ENCODE measurements at regions not wholly inside any gene's neighbourhood (a gene's known extent, or its start where the extent isn't known, plus 50 kb on each side); places are given as distances from the start of the nearest gene placed in this dataset.

- H3K4me1 ChIP-seq (ENCODE audit: low read length): no peaks in the 10 kb centered on the region
- H3K79me2 ChIP-seq (ENCODE audit: low read length): no peaks in the 10 kb centered on the region
- no peaks in the 10 kb centered on the region for H4K20me1 ChIP-seq (ENCODE audit: insufficient read depth, low read length)
- H3K9ac ChIP-seq (ENCODE audit: low read length): no peak overlapping the region
- H3K27me3 ChIP-seq (ENCODE audit: low read depth, low read length): no peaks in the 10 kb centered on the region
- no peaks in the 10 kb centered on the region for H3K36me3 ChIP-seq (replicated peaks; ENCODE audit: low read depth, low read length)
- no peaks in the 10 kb centered on the region for H3K9me3 ChIP-seq (ENCODE audit: insufficient read depth, low read length)
- H2AFZ ChIP-seq (ENCODE audit: low read depth, low read length): no peak overlapping the region
- TF ChIP-seq CTCF (IDR thresholded peaks at IDR 0.05; ENCODE audit: low read depth, low read length) (no peak), EZH2phosphoT487 (IDR thresholded peaks at IDR 0.05; ENCODE audit: low read depth) (no peak)
- no peak overlapping the region for H3K4me2 ChIP-seq (ENCODE audit: low read length)
- H3K27ac ChIP-seq (ENCODE audit: low read length): no peak overlapping the region
- H3K4me3 ChIP-seq (ENCODE audit: low read length): no peak overlapping the region
Measured at GRCh38 chr6:156509496-156509895, 267.7 kb upstream of the ARID1B start.

GRCh38 chr6:156508923-156509322, 268.3 kb upstream of the ARID1B start:
- Histone ChIP-seq H3K4me1 (ENCODE audit: low read length) (no peaks in the 10 kb centered on the region), H4K20me1 (ENCODE audit: insufficient read depth, low read length) (no peaks in the 10 kb centered on the region), H3K27me3 (ENCODE audit: low read depth, low read length) (no peaks in the 10 kb centered on the region), H3K4me3 (ENCODE audit: low read length) (no peak overlapping the region), H3K4me2 (ENCODE audit: low read length) (no peak overlapping the region), H2AFZ (ENCODE audit: low read depth, low read length) (no peak overlapping the region), H3K36me3 (replicated peaks; ENCODE audit: low read depth, low read length) (no peaks in the 10 kb centered on the region), H3K27ac (ENCODE audit: low read length) (no peak overlapping the region), H3K9ac (ENCODE audit: low read length) (no peak overlapping the region), H3K9me3 (ENCODE audit: insufficient read depth, low read length) (no peaks in the 10 kb centered on the region), H3K79me2 (ENCODE audit: low read length) (no peaks in the 10 kb centered on the region)
- TF ChIP-seq CTCF (IDR thresholded peaks at IDR 0.05; ENCODE audit: low read depth, low read length) (no peak), EZH2phosphoT487 (IDR thresholded peaks at IDR 0.05; ENCODE audit: low read depth) (no peak)

GRCh38 chr6:156508126-156508525, 269.1 kb upstream of the ARID1B start:
- no peaks in the 10 kb centered on the region for H3K27me3 ChIP-seq (ENCODE audit: low read depth, low read length)
- no peak for TF ChIP-seq CTCF (IDR thresholded peaks at IDR 0.05; ENCODE audit: low read depth, low read length)
- TF ChIP-seq EZH2phosphoT487 (IDR thresholded peaks at IDR 0.05; ENCODE audit: low read depth): no peak
- no peaks in the 10 kb centered on the region for H3K36me3 ChIP-seq (replicated peaks; ENCODE audit: low read depth, low read length)
- no peak overlapping the region for H2AFZ ChIP-seq (ENCODE audit: low read depth, low read length)
- H3K27ac ChIP-seq (ENCODE audit: low read length): no peak overlapping the region
- H3K4me1 ChIP-seq (ENCODE audit: low read length): no peaks in the 10 kb centered on the region
- no peak overlapping the region for H3K4me2 ChIP-seq (ENCODE audit: low read length)
- H3K4me3 ChIP-seq (ENCODE audit: low read length): no peak overlapping the region
- H3K9me3 ChIP-seq (ENCODE audit: insufficient read depth, low read length): no peaks in the 10 kb centered on the region
- no peaks in the 10 kb centered on the region for H4K20me1 ChIP-seq (ENCODE audit: insufficient read depth, low read length)
- H3K9ac ChIP-seq (ENCODE audit: low read length): no peak overlapping the region
- no peaks in the 10 kb centered on the region for H3K79me2 ChIP-seq (ENCODE audit: low read length)

GRCh38 chr6:156507656-156508055, 269.5 kb upstream of the ARID1B start:
- Histone ChIP-seq H3K27ac (ENCODE audit: low read length) (no peak overlapping the region), H2AFZ (ENCODE audit: low read depth, low read length) (no peak overlapping the region), H3K79me2 (ENCODE audit: low read length) (no peaks in the 10 kb centered on the region), H4K20me1 (ENCODE audit: insufficient read depth, low read length) (no peaks in the 10 kb centered on the region), H3K9ac (ENCODE audit: low read length) (no peak overlapping the region), H3K4me1 (ENCODE audit: low read length) (no peaks in the 10 kb centered on the region), H3K27me3 (ENCODE audit: low read depth, low read length) (no peaks in the 10 kb centered on the region), H3K9me3 (ENCODE audit: insufficient read depth, low read length) (no peaks in the 10 kb centered on the region), H3K36me3 (replicated peaks; ENCODE audit: low read depth, low read length) (no peaks in the 10 kb centered on the region), H3K4me3 (ENCODE audit: low read length) (no peak overlapping the region), H3K4me2 (ENCODE audit: low read length) (no peak overlapping the region)
- TF ChIP-seq EZH2phosphoT487 (IDR thresholded peaks at IDR 0.05; ENCODE audit: low read depth) (no peak), CTCF (IDR thresholded peaks at IDR 0.05; ENCODE audit: low read depth, low read length) (no peak)
